ENCODE measurements at regions not wholly inside any gene's neighbourhood (a gene's known extent, or its start where the extent isn't known, plus 50 kb on each side); places are given as distances from the start of the nearest gene placed in this dataset.

- 90% methylated on average over 10 of the region's 10 CpGs; no CpG with 5 or more reads in 1 of the 2 donors for WGBS, 2 donors (ENCODE audit: low coverage in 1 of 2)
- Histone ChIP-seq H3K9me3 (no peaks in the 10 kb centered on the region), H3K27me3 (no peaks in the 10 kb centered on the region), H3K36me3 (no peaks in the 10 kb centered on the region), H3K27ac (no peak overlapping the region), H3K4me1 (no peaks in the 10 kb centered on the region), H3K4me3 (no peak overlapping the region)
- TF ChIP-seq, protein P1, sequence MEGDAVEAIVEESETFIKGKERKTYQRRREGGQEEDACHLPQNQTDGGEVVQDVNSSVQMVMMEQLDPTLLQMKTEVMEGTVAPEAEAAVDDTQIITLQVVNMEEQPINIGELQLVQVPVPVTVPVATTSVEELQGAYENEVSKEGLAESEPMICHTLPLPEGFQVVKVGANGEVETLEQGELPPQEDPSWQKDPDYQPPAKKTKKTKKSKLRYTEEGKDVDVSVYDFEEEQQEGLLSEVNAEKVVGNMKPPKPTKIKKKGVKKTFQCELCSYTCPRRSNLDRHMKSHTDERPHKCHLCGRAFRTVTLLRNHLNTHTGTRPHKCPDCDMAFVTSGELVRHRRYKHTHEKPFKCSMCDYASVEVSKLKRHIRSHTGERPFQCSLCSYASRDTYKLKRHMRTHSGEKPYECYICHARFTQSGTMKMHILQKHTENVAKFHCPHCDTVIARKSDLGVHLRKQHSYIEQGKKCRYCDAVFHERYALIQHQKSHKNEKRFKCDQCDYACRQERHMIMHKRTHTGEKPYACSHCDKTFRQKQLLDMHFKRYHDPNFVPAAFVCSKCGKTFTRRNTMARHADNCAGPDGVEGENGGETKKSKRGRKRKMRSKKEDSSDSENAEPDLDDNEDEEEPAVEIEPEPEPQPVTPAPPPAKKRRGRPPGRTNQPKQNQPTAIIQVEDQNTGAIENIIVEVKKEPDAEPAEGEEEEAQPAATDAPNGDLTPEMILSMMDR (IDR thresholded peaks at IDR 0.05): no peak
- in situ Hi-C loops (cut with MboI; ENCODE audit: low pct_ligation_motif_present in 1 of 4, low pct_unique_long_range_greater_than_20kb in 1 of 4, low sequenced_read_pairs in 3 of 4) (no loop called here), intact Hi-C loops (cut with DNase I; ENCODE audit: low total_unique reads) (no loop called here)
- no peak for DNase-seq
Measured at GRCh38 chr2:239536186-239536585, 135.4 kb upstream of the HDAC4 start.

DNA sequence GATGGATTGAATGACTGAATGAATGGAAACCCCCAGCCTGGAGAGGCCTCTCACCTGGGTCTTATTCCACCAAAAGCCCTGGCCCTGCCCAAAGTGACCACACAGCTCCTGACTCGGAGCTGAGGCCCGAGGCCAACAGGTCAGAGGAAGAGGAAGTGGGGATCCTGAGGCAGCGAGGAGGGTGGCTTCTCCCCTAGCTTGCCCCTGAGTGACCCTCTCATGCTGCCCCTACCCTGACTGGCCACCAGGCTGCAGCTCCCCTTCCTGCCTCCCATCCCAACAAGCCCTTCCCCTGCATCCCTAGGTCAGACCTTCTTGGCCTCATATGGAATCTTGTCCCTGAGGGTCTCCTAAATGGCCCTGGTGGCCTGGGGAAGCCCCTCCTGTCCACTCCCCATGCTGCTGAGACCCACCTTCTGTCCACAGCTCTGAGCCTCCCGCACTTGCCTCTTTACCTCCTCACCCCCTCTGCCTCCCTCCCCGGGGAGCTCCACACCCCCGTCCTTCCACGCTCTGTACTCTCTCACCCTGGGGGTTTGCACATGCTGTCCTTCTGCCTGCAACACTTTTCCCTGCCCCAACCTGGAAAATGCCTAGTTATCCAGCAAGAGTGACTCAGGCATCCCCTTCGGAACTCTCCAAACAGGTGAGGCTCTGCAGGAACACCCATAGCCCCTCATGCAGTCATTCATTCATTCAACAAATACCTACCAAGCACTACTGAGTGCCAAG is 134.8 kb upstream of the HDAC4 start:
- WGBS, 2 donors (ENCODE audit: low coverage in 1 of 2): 81% methylated on average over 8 of the region's 8 CpGs; no CpG with 5 or more reads in 1 of the 2 donors
- intact Hi-C loops (cut with DNase I; ENCODE audit: low total_unique reads) (no loop called here), in situ Hi-C loops (cut with MboI; ENCODE audit: low pct_ligation_motif_present in 1 of 4, low pct_unique_long_range_greater_than_20kb in 1 of 4, low sequenced_read_pairs in 3 of 4) (no loop called here)

DNA sequence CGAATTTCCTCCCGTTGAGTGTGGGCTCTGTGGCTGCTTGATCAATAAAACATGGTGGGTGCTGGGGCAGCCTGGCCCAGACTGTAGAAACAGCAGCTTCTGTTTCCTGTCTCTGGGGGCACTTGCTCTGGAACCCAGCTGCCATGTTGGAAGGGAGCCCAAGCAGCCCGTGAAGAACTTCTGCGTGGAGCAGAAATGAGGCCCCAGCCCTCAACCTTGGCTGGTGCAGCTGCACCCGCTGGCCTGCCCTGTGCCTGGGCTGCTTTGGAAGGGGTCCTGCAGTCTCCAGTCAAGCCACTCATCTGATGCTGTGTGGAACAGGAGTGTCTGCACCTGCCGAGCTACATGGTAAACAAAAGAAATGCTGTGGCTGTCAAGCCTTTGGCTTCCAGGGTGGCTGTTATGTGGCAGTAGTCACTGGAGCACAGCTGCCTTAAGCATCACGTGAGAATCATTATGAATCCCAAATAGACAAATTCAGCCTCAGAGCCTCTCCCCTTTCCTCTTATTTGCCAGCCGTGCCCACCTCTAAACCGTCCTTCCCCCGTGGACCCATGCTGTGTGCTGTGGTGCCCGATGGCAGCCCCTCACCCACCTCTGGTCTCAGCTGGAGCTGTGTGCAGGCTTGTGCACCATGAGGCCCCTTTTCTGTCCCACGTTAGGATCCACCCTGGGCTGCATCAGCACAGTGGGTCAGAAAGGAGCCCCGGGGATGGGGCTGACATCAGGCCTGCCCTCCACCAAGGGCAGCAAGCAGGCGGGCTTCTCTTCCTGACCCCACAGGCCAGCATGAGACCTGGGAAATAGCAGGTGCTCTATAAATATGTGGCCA is 134.0 kb upstream of the HDAC4 start:
- in situ Hi-C loops (cut with MboI; ENCODE audit: low pct_ligation_motif_present in 1 of 4, low pct_unique_long_range_greater_than_20kb in 1 of 4, low sequenced_read_pairs in 3 of 4) (no loop called here), intact Hi-C loops (cut with DNase I; ENCODE audit: low total_unique reads) (no loop called here)
- Histone ChIP-seq H3K36me3 (no peaks in the 10 kb centered on the region), H3K9me3 (no peaks in the 10 kb centered on the region), H3K4me3 (no peak overlapping the region), H3K27me3 (no peaks in the 10 kb centered on the region), H3K27ac (no peak overlapping the region), H3K4me1 (no peaks in the 10 kb centered on the region)
- WGBS, 2 donors (ENCODE audit: low coverage in 1 of 2): 87 to 88% methylated on average over 3 to 14 of the region's 14 CpGs
- DNase-seq: no peak
- TF ChIP-seq POLR2A (IDR thresholded peaks at IDR 0.05) (no peak), EP300 (IDR thresholded peaks at IDR 0.05; ENCODE audit: low read depth) (no peak), POLR2AphosphoS5 (IDR thresholded peaks at IDR 0.05) (no peak)
- TF ChIP-seq, protein P1 (IDR thresholded peaks at IDR 0.05): no peak

More for the DNA sequence above, 134.8 kb upstream of the HDAC4 start:
- Histone ChIP-seq H3K36me3 (no peaks in the 10 kb centered on the region), H3K27me3 (no peaks in the 10 kb centered on the region), H3K9me3 (no peaks in the 10 kb centered on the region), H3K27ac (no peak overlapping the region), H3K4me1 (no peaks in the 10 kb centered on the region), H3K4me3 (no peak overlapping the region)
- DNase-seq: no peak
- TF ChIP-seq EP300 (IDR thresholded peaks at IDR 0.05; ENCODE audit: low read depth): no peak

GRCh38 chr2:239533569-239534316 is 132.9 kb upstream of the HDAC4 start:
- Histone ChIP-seq H3K27ac (no peak overlapping the region), H3K4me1 (no peaks in the 10 kb centered on the region), H3K27me3 (no peaks in the 10 kb centered on the region), H3K4me3 (no peak overlapping the region), H3K9me3 (no peaks in the 10 kb centered on the region), H3K36me3 (no peaks in the 10 kb centered on the region)
- in situ Hi-C loops (cut with MboI; ENCODE audit: low pct_ligation_motif_present in 1 of 4, low pct_unique_long_range_greater_than_20kb in 1 of 4, low sequenced_read_pairs in 3 of 4): no loop called here
- 60 to 68% methylated on average over 1 to 10 of the region's 10 CpGs for WGBS, 2 donors (ENCODE audit: low coverage in 1 of 2)
- DNase-seq: no peak
- intact Hi-C loops (cut with DNase I; ENCODE audit: low total_unique reads): no loop called here
- no peak for TF ChIP-seq POLR2AphosphoS5 (IDR thresholded peaks at IDR 0.05)
- TF ChIP-seq EP300 (IDR thresholded peaks at IDR 0.05; ENCODE audit: low read depth): no peak
- TF ChIP-seq, protein P1 (IDR thresholded peaks at IDR 0.05): no peak
- no peak for TF ChIP-seq POLR2A (IDR thresholded peaks at IDR 0.05)
